HG03439 (cell line): ENCODE measurements at regions not wholly inside any gene's neighbourhood (a gene's known extent, or its start where the extent isn't known, plus 50 kb on each side); places are given as distances from the start of the nearest gene placed in this dataset.

Experiments
- ATAC-seq: cut with Tn5 transposase; IDR thresholded peaks from one replicate; pipeline ENCODE4 v1.9.1; 2021; ENCODE audit warnings: mild to moderate bottlenecking, moderate library complexity; ENCODE audit not compliant: unreplicated experiment

- ATAC-seq, result no peak
These were observed 239.0 kb downstream of the EIPR1 start for GRCh38 chr2:3138621-3139020.

- no peak for ATAC-seq
These were observed 239.8 kb downstream of the EIPR1 start for GRCh38 chr2:3137651-3138300.

DNA sequence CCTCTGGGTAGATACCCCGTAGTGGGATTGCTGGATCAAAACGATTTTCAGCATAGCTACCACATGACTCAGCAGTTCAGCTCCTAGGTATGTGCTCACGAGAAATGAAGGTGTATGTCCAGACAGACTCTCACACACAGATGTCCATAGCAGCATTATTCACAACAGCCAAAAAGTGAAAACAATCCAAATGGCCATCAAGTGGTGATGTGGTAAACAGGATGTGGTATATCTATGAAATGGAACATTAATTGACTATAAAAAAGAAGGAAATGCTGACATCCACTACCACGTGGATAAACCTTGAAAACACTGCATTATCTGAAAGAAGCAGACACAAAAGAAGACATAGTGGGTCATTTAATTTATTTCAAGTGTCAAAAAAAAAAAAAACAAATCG, 241.9 kb downstream of the EIPR1 start:
- no peak for ATAC-seq

DNA sequence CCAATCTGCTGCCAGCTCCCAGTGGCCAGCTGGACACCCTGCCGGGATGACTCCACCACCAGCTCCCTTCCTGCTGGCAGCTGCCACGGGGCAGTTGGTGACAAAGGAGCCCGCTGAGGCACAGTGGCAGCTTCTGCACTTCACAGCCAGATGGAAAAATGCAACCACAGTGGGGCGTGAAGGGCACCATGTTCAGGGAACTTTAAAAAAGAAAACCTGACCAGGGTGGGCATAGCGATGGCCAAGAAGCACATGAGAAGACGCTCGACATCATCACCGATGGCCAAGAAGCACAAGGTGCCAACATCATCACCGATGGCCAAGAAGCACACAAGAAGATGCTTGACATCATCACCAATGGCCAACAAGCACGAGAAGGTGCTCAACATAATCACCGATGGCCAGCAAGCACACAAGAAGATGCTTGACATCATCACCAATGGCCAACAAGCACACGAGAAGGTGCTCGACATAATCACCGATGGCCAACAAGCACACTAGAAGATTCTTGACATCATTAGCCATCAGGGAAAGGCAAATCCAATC, 243.5 kb downstream of the EIPR1 start:
- no peak for ATAC-seq

DNA sequence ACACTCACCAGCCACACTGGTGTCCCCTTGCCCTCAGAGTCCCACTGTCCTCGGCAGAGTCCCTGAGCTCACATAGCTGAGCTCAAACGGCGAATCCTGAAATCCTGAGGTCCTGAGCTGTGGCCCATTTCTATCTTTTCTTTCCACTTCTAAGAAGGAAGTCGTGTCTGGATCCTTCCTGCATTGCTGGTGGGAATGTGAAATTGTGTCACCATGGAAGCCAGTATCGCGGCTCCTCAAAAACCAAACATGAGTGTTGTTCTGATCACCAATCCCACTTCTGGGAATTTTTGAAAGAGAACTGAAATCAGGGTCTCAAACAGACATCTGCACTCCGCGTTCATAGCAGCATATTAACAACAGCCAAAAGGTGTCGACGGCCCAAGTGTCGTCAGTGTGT, 244.7 kb downstream of the EIPR1 start:
- ATAC-seq, result no peak

DNA sequence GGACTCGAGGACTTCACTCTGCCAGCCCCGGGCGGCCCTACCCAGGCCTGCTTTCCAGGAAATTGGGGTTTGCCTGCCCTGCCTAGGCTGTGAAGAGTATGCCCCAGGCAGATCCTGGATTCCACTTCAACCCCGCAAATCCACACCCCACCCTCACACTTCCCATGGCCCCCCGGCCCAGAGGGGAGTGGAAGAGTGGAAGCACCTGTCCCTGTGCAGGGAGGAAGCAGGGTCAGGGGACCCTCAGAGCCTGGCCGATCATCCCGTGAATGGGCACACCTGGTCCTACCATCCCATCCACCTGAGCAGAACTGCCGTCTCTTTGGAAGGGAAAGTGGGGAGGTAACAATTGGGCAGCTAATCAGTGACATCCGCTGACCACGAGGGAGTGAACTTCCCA, 245.2 kb downstream of the EIPR1 start:
- ATAC-seq, result no peak

DNA sequence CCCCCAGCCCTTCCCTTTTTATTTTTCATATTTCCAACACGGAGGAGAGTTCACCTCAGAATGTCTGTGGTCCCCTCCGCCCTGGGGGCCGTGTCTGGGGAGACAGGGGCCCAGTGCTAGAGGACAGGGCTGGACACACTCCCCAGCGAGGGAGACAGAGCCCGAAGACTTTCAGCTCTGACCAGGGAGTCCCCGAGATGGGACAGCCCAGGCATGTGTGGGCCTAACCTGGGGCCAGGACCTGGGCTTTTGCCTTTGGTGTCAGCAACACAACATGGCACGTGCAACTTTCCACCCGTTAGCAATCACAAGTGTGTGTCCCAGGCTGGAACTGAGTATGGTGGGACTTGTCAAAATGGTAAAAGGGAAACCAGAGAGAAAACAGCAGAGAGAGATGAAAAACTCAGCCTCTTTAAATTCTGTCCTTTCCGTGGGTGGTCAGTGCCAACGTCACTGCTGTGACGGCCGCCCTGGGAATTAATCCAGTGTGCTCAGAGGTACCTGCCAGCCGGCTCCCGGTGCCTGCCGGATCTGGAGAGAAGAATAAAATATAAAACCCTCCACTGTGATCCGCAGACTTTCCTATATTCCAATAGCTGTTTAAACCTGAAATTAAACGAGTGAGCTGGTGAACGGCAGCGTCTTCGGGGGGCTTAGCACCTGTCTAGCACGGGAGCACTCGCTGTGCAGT, 245.8 kb downstream of the EIPR1 start:
- ATAC-seq, result no peak

DNA sequence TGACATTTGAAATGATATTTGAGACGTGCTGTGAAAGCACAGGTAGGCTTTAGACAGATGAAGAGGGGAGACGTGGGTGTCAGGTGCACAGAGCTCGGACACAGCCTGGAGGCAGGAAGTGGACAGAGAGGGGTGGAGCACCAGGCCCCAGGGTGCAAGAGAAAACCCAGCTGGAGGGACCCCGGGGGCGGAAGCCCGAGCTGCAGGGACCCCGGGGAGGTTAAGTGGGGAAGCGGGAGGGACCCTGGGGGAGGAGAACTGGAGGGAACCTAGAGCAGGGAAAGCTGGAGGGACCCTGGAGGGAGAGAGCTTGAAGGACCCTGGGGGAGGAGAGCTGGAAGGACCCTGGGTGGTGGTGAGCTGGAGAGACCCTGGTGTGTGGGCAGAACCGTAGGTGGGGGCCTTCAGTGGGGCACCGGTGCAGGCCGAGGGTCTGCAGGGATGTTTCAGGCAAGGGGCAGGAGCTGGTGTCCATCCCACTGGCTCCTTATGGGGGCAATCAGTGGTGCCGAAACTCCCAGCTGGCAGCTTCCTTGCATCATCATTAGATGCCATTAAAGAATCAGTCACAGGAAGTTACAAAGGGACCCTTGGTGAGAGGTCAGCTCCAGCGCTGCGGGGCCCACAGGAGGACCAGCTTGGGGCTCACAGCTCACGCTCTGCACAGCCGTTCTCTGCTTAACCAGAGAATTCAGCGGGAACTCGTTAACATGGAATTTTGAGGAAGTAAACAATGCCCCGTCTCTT, 246.6 kb downstream of the EIPR1 start:
- ATAC-seq, result no peak

- ATAC-seq, result no peak
These were observed 247.2 kb downstream of the EIPR1 start for GRCh38 chr2:3130444-3130843.

GRCh38 chr2:3129867-3130266, 247.8 kb downstream of the EIPR1 start:
- no peak for ATAC-seq

GRCh38 chr2:3128786-3129185, 248.8 kb downstream of the EIPR1 start:
- no peak for ATAC-seq

- no peak for ATAC-seq
These were observed 249.9 kb downstream of the EIPR1 start for GRCh38 chr2:3127710-3128109.

GRCh38 chr2:3126911-3127621, 250.6 kb downstream of the EIPR1 start:
- no peak for ATAC-seq

DNA sequence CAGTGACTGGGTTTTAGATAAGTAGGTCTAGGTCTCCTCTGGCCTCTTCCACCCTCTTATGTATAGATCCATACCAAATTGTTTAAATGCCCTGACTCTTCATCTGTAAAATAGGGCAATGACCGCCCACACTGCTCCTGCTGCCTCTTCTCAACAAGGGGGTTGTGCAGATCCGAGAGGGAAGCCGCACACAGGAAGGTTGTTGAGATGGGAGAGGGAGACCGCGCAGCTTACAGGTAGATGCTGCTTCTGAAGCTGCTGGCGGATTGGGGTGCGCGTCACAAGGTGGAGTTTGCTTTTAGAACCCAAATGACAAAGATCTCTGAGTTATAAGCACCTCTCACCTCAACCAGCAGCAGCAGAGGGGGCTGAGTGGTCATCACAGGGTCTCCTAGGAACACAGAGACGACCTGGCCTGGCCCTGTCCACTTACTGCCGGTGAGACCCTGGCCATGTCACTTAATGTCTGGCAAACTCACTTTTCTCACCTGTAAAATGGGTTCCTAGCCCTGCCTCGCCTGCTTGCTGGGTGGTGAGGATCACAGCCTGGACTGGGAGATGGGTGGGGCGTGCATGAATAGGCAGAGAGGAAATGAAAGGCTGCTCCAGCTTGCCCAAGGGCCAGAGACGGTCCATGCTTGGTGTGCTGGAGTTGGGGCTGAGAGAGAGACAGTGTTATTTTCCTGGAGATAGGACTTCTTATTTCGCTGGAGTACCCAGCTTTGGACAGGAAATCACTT, 251.3 kb downstream of the EIPR1 start:
- no peak for ATAC-seq

- ATAC-seq, result no peak
These were observed 251.9 kb downstream of the EIPR1 start for GRCh38 chr2:3125761-3126130.

DNA sequence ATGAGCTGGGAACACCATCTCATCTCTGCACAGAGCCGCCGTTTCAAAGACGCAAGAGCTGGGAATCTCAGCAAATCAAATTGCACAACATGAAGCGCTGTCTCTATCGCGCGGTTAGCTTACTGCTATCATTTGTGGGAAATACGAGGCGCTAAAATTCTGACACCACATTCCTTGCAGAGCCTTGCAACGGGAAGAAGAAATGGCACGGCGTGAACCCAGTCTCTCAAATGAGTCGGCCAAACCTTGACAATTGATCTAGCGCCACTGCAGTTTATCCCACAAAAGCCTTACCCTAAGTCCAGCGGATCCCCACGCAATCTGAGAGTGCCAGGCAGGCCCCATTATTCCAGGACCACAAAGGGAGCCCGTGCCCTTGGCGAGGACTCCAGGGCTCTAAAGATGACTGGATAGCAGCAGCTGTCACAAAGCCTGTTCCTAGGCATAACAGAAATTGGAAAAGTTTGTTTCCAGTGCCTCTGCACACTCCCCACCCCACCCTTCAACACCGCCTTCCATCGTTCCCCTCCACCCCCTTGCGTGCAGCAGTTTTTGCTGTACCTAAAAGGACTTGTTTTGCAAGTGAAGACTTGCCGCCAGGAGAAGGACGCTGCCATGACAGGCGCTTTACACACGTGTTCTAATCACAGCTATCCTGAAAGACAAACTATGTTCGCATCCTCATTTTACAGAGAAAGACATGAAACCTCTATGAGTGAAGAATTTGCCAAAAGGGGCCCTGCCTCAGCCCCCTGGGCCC, 252.4 kb downstream of the EIPR1 start:
- no peak for ATAC-seq

- no peak for ATAC-seq
These were observed 255.1 kb downstream of the EIPR1 start for GRCh38 chr2:3122525-3122924.

DNA sequence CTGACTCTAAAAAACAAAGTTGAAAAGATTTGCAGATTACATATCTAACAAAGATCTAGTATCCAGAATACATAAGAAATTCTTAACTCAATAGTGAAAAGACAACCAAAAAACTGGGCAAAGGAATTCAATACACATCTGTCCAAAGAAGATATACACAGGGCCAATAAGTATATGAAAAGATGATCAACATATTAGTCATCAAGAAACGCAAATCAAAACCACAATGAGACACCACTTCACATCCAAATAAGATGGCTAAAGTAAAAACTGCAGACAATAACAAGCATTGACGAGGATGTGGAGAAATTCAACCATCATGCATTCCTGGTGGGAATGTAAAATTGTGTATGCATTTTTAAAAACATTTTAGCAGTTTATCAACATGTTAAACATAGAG, 256.0 kb downstream of the EIPR1 start:
- ATAC-seq, result no peak

DNA sequence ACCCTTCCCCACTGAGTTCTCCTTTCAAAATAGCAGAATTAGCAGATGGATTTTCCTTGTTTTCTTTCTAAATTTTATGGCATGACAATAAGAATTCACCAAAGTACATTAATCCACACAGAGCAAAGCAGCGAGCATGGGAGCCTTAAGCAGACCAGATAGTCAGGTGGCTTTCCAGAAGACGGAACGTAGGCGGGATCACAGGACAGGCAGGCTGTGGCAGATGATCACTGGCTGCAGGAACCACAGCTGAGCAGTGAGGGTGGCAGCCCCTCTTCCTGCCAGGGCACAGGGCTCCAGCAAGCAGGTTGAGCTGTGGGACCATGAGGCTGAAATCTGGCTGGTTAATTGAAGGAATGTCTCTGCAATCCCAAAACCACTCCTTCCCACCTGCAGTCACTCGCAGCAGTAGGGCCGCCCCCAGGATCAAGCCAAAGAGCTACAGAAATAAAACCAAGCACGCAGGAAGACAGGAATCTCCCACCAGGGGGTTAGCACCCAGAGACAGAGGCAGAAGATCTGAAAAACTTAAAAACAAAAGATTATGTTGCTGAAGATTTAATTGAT, 259.9 kb downstream of the EIPR1 start:
- ATAC-seq, result no peak

GRCh38 chr2:3116371-3116770, 261.2 kb downstream of the EIPR1 start:
- ATAC-seq, result no peak
